ACC112 (cell line): ENCODE measurements at regions not wholly inside any gene's neighbourhood (a gene's known extent, or its start where the extent isn't known, plus 50 kb on each side); places are given as distances from the start of the nearest gene placed in this dataset.

Experiments used
- H2AFZ ChIP-seq: fragments of 200-600 bp; sonication (generic); one replicate; pipeline ENCODE4 v1.6.0; 2017; ENCODE audit warnings: antibody characterized with exemption, low read length; ENCODE audit not compliant: unreplicated experiment
- H3K27ac ChIP-seq: fragments of 200-600 bp; sonication (generic); 2 replicates; pipeline ENCODE4 v1.5.1; 2014; ENCODE audit warnings: low read depth, mild to moderate bottlenecking, antibody characterized with exemption, low read length, moderate library complexity
- H3K27me3 ChIP-seq: fragments of 200-600 bp; sonication (generic); 2 replicates; pipeline ENCODE4 v1.6.1; 2014; ENCODE audit warnings: mild to moderate bottlenecking, antibody characterized with exemption, low read length, moderate library complexity, mixed read lengths; ENCODE audit not compliant: insufficient read depth
- H3K36me3 ChIP-seq: fragments of 200-600 bp; sonication (generic); 2 replicates; pipeline ENCODE4 v1.6.1; 2016; ENCODE audit warnings: mild to moderate bottlenecking, antibody characterized with exemption, low read length, moderate library complexity, mixed read lengths; ENCODE audit not compliant: insufficient read depth
- H3K4me1 ChIP-seq: fragments of 200-600 bp; sonication (generic); one replicate; pipeline ENCODE4 v1.6.1; 2016; ENCODE audit warnings: low read length, mixed read lengths; ENCODE audit not compliant: insufficient read depth, unreplicated experiment, control insufficient read depth
- H3K4me3 ChIP-seq: fragments of 200-600 bp; sonication (generic); 2 replicates; pipeline ENCODE4 v1.5.1; 2014; ENCODE audit warnings: mild to moderate bottlenecking, low read depth, low read length
- H3K79me2 ChIP-seq: fragments of 200-600 bp; sonication (generic); one replicate; pipeline ENCODE4 v1.6.0; 2016; ENCODE audit warnings: low read length; ENCODE audit not compliant: control insufficient read depth, unreplicated experiment, insufficient read depth

DNA sequence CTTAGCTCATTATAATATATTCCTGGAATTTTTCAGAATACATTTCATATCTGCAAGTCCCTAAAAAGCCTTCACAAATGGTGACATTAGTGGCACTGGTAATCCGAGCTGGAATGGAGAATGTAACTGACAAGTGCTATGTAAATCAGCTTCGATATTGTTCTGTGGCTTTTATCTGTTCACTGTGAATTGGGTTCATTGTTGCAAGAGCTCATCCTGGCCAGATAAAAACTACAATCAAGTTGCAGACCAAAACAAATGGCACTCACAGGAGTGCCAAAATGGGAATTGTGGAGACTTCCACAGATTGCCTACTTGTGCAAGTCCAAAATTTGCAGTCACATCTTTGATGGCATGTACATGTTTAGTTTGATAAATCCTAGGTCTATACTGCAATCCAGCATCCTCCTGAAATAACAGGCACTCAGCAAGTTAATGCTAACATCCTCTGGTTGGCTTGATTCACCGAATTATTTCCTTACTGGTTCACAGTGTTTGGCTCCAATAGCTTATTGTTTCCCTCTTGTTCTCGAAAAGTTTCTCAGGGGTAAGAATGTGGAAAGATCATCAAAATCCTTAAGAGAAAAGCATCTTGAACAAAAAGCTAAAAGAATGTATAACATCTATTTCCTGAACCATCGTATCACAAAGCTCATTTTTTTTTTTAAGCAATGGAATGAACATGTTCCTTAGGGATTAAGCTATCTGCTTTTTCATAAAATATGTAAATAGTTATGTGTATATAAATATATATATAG is 904.9 kb downstream of the CENPC start:
- Histone ChIP-seq H3K4me3 (no peak overlapping the region), H3K36me3 (no peaks in the 10 kb centered on the region), H3K79me2 (no peaks in the 10 kb centered on the region), H3K27me3 (no peaks in the 10 kb centered on the region), H3K4me1 (peaks cover 42% of the 10 kb centered on the region), H2AFZ (no peak overlapping the region), H3K27ac (no peak overlapping the region)

DNA sequence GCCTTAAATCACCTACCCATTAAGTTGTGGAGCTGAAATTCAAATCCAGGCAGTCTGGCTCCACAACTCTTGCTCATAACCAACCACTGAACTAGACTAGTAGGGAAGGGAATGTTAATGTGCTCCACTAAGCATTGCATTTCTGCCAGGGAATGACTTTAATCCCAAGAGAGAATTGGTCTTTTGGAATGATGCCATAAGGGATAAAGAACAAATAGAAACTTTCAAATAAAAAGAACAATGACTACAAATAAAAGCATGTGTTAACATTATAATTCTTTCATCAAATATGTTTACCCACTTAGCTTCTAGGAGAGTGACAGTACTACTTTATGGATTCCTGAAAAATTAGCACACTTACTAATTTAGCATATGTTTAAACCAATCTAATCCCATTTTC is 905.9 kb downstream of the CENPC start:
- H3K4me3 ChIP-seq = no peak overlapping the region
- no peaks in the 10 kb centered on the region for H3K36me3 ChIP-seq
- no peaks in the 10 kb centered on the region for H3K79me2 ChIP-seq
- H3K27ac ChIP-seq = no peak overlapping the region
- H2AFZ ChIP-seq = no peak overlapping the region
- H3K4me1 ChIP-seq = peaks cover 42% of the 10 kb centered on the region
- no peaks in the 10 kb centered on the region for H3K27me3 ChIP-seq

DNA sequence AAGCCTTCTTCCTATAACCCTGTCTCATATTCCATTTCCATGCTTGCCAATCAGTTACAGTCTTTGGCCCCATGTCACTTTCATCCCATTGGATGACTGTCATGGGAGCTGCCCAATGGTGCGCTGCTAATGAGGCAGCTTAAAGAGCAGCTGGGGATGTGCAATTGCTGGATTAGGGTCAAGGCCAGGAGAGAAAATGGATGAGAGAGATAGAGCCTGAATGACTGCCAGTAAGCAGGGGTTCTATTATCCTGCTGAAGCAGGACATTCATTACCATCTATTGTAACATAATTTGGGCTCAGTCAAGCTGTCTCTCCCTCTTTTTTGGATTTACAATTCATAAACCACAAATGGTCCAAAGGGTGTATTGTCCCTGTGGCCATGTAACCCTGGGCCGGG is 909.0 kb downstream of the CENPC start:
- no peak overlapping the region for H2AFZ ChIP-seq
- H3K27me3 ChIP-seq = no peaks in the 10 kb centered on the region
- no peak overlapping the region for H3K4me3 ChIP-seq
- no peak overlapping the region for H3K27ac ChIP-seq
- H3K79me2 ChIP-seq = no peaks in the 10 kb centered on the region
- peaks cover 37% of the 10 kb centered on the region for H3K4me1 ChIP-seq
- no peaks in the 10 kb centered on the region for H3K36me3 ChIP-seq

DNA sequence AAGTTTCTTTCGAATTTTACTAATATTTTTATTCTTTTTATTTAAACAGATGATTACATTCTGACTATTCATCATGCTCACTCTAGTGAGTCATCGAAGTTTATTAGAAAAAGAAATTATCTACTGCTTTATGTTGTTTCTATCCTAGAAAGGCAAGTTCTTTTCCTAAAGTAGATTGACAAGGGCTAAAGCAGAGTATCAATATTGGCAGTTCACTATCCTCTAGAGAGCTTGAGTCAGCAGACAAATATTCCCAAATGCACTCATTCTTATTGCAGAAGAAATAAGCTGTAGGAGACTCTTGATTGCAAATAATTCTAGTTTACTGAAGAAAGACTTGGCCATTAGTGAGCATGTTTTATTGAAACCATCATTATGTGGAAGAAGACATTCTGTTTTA is 911.8 kb downstream of the CENPC start:
- Histone ChIP-seq H3K4me1 (peaks cover 15% of the 10 kb centered on the region), H3K27me3 (no peaks in the 10 kb centered on the region), H3K27ac (no peak overlapping the region), H3K36me3 (no peaks in the 10 kb centered on the region), H3K79me2 (no peaks in the 10 kb centered on the region), H3K4me3 (no peak overlapping the region), H2AFZ (no peak overlapping the region)

DNA sequence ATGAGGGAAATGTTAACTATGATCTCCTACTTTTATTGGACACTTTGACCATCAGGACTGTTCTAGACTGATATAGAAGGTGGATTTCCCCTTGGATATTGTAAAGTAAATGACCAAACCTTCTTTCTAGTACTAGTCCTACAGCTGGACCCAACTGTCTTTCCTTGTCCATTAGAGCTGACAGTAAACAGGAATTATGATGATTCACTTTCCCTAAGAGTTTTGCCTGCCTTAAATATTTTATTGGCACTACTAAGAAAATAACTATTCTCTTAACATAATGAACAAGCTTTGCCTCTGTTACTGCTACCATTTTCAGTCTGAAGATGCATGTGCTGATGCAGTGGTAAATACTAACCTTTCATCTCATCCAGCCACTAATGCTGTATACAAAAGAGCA is 915.4 kb downstream of the CENPC start:
- Histone ChIP-seq H3K4me3 (no peak overlapping the region), H3K36me3 (no peaks in the 10 kb centered on the region), H3K27ac (no peak overlapping the region), H3K27me3 (no peaks in the 10 kb centered on the region), H3K79me2 (no peaks in the 10 kb centered on the region), H2AFZ (peak overlapping the region; percentile 12), H3K4me1 (peaks cover 6% of the 10 kb centered on the region)

DNA sequence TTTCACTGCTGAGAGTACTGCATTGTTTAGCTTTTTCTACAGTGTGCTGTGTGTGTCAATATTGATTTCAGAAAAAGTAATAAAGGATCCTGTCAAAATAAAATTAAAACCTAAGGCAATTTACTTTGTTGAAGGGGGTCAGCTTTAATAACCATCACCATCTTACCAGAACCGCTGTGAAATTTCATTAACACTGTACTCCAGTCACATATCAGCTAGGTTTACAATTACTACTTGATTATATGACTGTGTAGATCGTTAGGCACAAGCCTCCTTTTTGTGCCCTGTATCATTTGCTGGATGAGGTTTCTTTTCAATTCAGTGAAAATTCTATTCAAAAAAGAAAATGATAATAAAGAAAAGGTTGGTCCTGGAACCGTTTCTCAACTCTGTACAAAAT is 917.2 kb downstream of the CENPC start:
- H3K4me3 ChIP-seq = no peak overlapping the region
- H3K27me3 ChIP-seq = no peaks in the 10 kb centered on the region
- H3K79me2 ChIP-seq = no peaks in the 10 kb centered on the region
- no peak overlapping the region for H3K27ac ChIP-seq
- no peaks in the 10 kb centered on the region for H3K36me3 ChIP-seq
- H3K4me1 ChIP-seq = peaks cover 5% of the 10 kb centered on the region
- H2AFZ ChIP-seq = no peak overlapping the region

DNA sequence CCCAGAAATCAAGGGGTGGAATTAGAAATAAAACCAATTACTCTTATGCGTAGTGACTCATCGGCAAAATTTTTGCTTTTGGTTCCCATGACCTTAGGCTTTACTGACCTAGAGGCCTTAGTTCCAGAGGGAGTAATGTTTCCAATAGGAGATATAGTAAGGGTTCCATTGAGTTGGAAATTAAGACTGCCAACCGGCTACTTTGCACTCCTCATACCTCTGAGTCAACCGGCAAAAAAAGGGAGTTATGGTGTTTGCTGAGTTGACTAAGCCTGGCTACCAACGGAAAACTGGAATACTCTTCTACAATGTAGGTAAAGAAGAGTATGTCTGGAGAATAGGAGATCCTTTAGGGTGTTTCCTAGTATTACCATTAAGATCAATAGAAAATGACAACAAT is 919.8 kb downstream of the CENPC start:
- Histone ChIP-seq H3K27ac (no peak overlapping the region), H2AFZ (no peak overlapping the region), H3K27me3 (no peaks in the 10 kb centered on the region), H3K36me3 (no peaks in the 10 kb centered on the region), H3K79me2 (no peaks in the 10 kb centered on the region), H3K4me1 (no peaks in the 10 kb centered on the region), H3K4me3 (no peak overlapping the region)

DNA sequence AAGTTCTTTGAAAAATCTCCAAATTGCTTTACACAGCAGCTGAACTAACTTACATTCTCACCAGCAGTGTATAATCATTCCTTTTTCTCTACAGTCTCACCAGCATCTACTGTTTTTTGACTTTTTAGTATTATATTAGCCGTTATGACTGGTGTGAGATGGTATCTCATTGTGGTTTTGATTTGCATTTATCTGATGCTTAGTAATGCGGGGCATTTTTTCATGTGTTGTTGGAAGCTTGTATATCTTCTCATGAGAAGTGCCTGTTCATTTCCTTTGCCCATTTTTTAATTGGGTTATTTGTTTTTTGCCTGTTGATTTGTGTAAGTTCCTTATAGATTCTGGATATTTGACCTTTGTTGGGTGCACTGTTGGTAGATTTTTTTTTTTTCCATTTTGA is 931.7 kb downstream of the CENPC start:
- H3K36me3 ChIP-seq = no peaks in the 10 kb centered on the region; the same call in 1 of the 2 replicates
- H3K4me3 ChIP-seq = no peak overlapping the region
- no peak overlapping the region for H2AFZ ChIP-seq
- H3K27me3 ChIP-seq = no peaks in the 10 kb centered on the region
- no peaks in the 10 kb centered on the region for H3K4me1 ChIP-seq
- H3K79me2 ChIP-seq = no peaks in the 10 kb centered on the region
- no peak overlapping the region for H3K27ac ChIP-seq

DNA sequence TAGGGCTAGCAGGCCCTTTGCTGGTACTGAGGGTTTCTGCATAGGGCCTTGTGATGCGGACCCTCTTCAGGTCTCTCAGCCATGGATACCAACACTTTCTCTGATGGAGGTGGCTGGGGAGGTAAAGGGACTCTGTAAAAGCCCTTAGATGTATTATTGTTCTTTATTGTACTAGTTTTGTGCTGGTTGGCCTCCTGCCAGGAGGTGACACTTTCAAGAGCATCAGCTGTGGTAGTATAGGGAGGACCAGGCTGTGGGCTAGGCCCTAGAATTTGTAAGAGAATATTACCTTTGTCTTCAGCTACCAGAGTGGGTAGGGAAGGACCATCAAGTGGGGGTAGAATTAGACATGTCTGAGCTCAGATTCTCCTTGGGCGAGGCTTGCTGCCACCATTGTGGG is 936.3 kb downstream of the CENPC start:
- Histone ChIP-seq H2AFZ (no peak overlapping the region), H3K36me3 (no peaks in the 10 kb centered on the region; the same call in 1 of the 2 replicates), H3K27me3 (no peaks in the 10 kb centered on the region), H3K79me2 (no peaks in the 10 kb centered on the region), H3K4me1 (no peaks in the 10 kb centered on the region), H3K4me3 (no peak overlapping the region), H3K27ac (no peak overlapping the region)

DNA sequence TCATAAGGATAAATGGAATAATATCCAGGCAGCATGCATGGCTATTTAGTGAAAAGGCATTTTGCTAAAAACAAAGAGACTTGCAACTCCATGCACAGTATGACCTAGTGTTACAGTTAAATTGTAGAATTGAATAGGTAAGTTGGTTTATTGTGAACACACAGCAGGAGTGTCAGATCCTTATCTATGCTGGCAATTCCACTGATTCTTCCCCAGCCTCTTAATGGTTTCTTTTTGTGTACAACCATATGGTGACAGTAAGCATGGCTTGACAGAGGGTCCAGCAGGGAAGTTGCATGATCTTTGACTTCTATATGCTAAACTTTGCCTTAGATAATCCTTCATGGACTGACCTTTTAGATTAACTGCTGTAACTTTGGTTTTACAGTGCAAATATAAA is 936.6 kb upstream of the EPHA5 start:
- Histone ChIP-seq H3K4me1 (no peaks in the 10 kb centered on the region), H2AFZ (no peak overlapping the region), H3K27ac (no peak overlapping the region), H3K36me3 (no peaks in the 10 kb centered on the region), H3K27me3 (no peaks in the 10 kb centered on the region), H3K79me2 (no peaks in the 10 kb centered on the region), H3K4me3 (no peak overlapping the region)

DNA sequence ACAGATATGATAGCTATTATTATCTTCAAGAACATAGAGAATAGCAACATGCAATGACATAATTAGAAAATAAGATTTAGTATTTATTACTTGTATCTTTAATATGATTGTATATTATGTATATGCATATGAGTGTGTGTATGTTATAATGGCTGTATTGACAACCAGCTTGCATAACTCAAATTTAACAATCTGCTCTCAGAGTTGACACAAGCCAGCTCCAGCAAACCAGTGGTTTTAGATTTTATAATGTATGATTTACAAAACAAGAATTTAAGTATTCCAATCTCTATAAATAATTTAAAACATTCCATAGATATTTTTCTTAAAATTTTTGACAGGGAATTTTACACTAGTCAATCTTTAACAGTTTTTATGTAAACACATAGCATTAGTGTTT is 935.9 kb upstream of the EPHA5 start:
- Histone ChIP-seq H3K79me2 (no peaks in the 10 kb centered on the region), H3K4me1 (no peaks in the 10 kb centered on the region), H3K36me3 (no peaks in the 10 kb centered on the region), H3K4me3 (no peak overlapping the region), H3K27me3 (no peaks in the 10 kb centered on the region), H2AFZ (no peak overlapping the region), H3K27ac (no peak overlapping the region)
